MCF 10A (cell line): ENCODE measurements at regions not wholly inside any gene's neighbourhood (a gene's known extent, or its start where the extent isn't known, plus 50 kb on each side); places are given as distances from the start of the nearest gene placed in this dataset.

Experiments used
- BruUV-seq: library from RNA; stranded (reverse); fragments of 400-500 nt; replicated peaks from 2 replicates; lab custom pipeline; 2021; lab: Mats Ljungman, UMichigan
- CTCF ChIA-PET: fragments of 300-600 bp; sonication (Branson Sonifier 250); formaldehyde crosslinking; extraction: SDS; loops from one replicate; lab custom pipeline; 2021; ENCODE audit warnings: antibody characterized with exemption, inconsistent platforms; lab: Yijun Ruan, JAX
- POLR2A ChIA-PET: fragments of 300-600, 350-650 bp; sonication (Branson Sonifier 250); formaldehyde crosslinking; extraction: SDS; loops from one replicate; lab custom pipeline; 2020; ENCODE audit warnings: antibody characterized with exemption, inconsistent platforms; lab: Yijun Ruan, JAX
- DNase-seq: peaks from one replicate; pipeline ENCODE4 v3.0.0-alpha.2; 2018; ENCODE audit not compliant: unreplicated experiment
- H3K27ac Mint-ChIP-seq: one replicate; pipeline ENCODE4 v1.8.0; 2022; ENCODE audit warnings: mild to moderate bottlenecking, low read depth, mixed read lengths; ENCODE audit not compliant: unreplicated experiment
- H3K27me3 Mint-ChIP-seq: one replicate; pipeline ENCODE4 v1.8.0; 2022; ENCODE audit warnings: mixed read lengths; ENCODE audit not compliant: insufficient read depth, unreplicated experiment
- H3K36me3 Mint-ChIP-seq: one replicate; pipeline ENCODE4 v1.8.0; 2022; ENCODE audit warnings: mild to moderate bottlenecking, moderate library complexity, mixed read lengths; ENCODE audit not compliant: insufficient read depth, unreplicated experiment
- H3K4me1 Mint-ChIP-seq: one replicate; pipeline ENCODE4 v1.8.0; 2022; ENCODE audit warnings: mixed read lengths; ENCODE audit not compliant: insufficient read depth, unreplicated experiment
- H3K4me3 Mint-ChIP-seq: one replicate; pipeline ENCODE4 v1.8.0; 2022; ENCODE audit warnings: mild to moderate bottlenecking, moderate library complexity, mixed read lengths; ENCODE audit not compliant: unreplicated experiment
- H3K9me3 Mint-ChIP-seq: one replicate; pipeline ENCODE4 v1.8.0; 2022; ENCODE audit warnings: mixed read lengths; ENCODE audit not compliant: unreplicated experiment
- CTCF ChIP-seq: fragments of 200-600 bp; IDR thresholded peaks from one replicate; pipeline ENCODE4 v1.8.0; 2022; ENCODE audit warnings: antibody characterized with exemption, mild to moderate bottlenecking; ENCODE audit not compliant: unreplicated experiment
- intact Hi-C: fragments of 100-400 bp; cut with micrococcal nuclease; formaldehyde crosslinking; loops from 2 replicates; pipeline ENCODE4 v1.14.1; 2022

DNA sequence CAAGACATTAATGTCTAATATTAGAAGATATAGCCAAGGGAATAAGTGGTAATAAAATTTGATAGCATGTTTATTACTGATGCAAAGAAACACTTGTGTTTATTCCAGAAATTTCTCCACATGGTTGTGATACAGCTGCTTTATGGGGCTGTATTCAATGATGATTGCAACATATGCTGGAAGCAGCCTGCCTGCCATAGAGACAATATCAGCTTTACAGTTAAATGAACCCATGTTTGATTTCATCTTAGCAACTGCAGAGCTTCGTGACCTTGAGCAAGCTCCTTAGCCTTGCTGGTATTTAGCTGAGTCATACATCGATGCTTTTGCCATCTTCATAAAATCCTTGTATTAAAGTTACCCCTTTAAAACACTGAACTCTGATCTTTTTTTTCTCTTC, 168.1 kb upstream of the STAC start:
- TF ChIP-seq CTCF: no peak

GRCh38 chr3:36214460-36214859, 165.8 kb upstream of the STAC start:
- H3K4me3 Mint-ChIP-seq: no peak overlapping the region
- BruUV-seq: no TSS peak
- TF ChIP-seq CTCF: no peak
- ChIA-PET CTCF (interaction anchor here (0.7 kb wide), 1 partner anchor 279 kb away, joined by 3 read pairs; no protein-coding TSS in a partner anchor), POLR2A (interaction anchor here (0.8 to 1.0 kb wide), 2 partner anchors 21 kb away, joined by 3 read pairs; no protein-coding TSS in a partner anchor)
- H3K4me1 Mint-ChIP-seq: no peaks in the 10 kb centered on the region
- no peaks in the 10 kb centered on the region for H3K27me3 Mint-ChIP-seq
- H3K27ac Mint-ChIP-seq: no peak overlapping the region
- no peaks in the 10 kb centered on the region for H3K9me3 Mint-ChIP-seq
- H3K36me3 Mint-ChIP-seq: peaks cover 5% of the 10 kb centered on the region
- DNase-seq: no peak
- intact Hi-C loops: no loop called here

More for the DNA sequence above, 168.1 kb upstream of the STAC start:
- no TSS peak for BruUV-seq
- no peak overlapping the region for H3K4me3 Mint-ChIP-seq
- intact Hi-C loops: no loop called here
- CTCF ChIA-PET: no interaction called here
- no peak overlapping the region for H3K27ac Mint-ChIP-seq
- H3K9me3 Mint-ChIP-seq: no peaks in the 10 kb centered on the region
- no peaks in the 10 kb centered on the region for H3K36me3 Mint-ChIP-seq
- DNase-seq: peak; percentile 16
- H3K4me1 Mint-ChIP-seq: no peaks in the 10 kb centered on the region
- POLR2A ChIA-PET: no interaction called here
- no peaks in the 10 kb centered on the region for H3K27me3 Mint-ChIP-seq

GRCh38 chr3:36215241-36215640, 165.1 kb upstream of the STAC start:
- ChIA-PET CTCF (no interaction called here), POLR2A (no interaction called here)
- Mint-ChIP-seq H3K27me3 (no peaks in the 10 kb centered on the region), H3K9me3 (no peaks in the 10 kb centered on the region), H3K27ac (no peak overlapping the region), H3K4me1 (no peaks in the 10 kb centered on the region), H3K36me3 (peaks cover 5% of the 10 kb centered on the region), H3K4me3 (no peak overlapping the region)
- no peak for TF ChIP-seq CTCF
- BruUV-seq: no TSS peak
- intact Hi-C loops: no loop called here
- no peak for DNase-seq

DNA sequence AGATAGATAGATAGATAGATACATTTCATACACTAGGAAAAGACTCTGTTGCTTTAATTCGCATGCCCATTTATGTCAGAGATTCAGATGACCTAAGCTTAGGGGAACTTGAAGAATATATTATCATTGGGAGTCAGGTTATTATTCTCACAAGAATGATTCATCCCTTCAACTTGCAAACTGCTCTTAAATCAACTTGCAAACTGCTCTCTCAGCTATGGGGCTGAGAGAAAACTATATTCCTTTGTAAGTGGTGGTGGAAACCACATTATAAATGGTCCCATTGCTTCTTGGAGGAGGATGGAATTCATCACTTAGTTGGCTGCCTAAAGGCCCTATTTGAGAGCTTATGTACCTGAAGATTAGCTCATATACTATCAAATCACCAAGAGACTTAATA, 160.9 kb upstream of the STAC start:
- no peak overlapping the region for H3K4me3 Mint-ChIP-seq
- CTCF ChIA-PET: no interaction called here
- no peak for DNase-seq
- peaks cover 5% of the 10 kb centered on the region for H3K36me3 Mint-ChIP-seq
- no peaks in the 10 kb centered on the region for H3K4me1 Mint-ChIP-seq
- no peak overlapping the region for H3K27ac Mint-ChIP-seq
- H3K9me3 Mint-ChIP-seq: no peaks in the 10 kb centered on the region
- H3K27me3 Mint-ChIP-seq: no peaks in the 10 kb centered on the region
- POLR2A ChIA-PET: no interaction called here
- intact Hi-C loops: no loop called here
- no peak for TF ChIP-seq CTCF
- no TSS peak for BruUV-seq
